ENCODE measurements at regions not wholly inside any gene's neighbourhood (a gene's known extent, or its start where the extent isn't known, plus 50 kb on each side); places are given as distances from the start of the nearest gene placed in this dataset.

DNA sequence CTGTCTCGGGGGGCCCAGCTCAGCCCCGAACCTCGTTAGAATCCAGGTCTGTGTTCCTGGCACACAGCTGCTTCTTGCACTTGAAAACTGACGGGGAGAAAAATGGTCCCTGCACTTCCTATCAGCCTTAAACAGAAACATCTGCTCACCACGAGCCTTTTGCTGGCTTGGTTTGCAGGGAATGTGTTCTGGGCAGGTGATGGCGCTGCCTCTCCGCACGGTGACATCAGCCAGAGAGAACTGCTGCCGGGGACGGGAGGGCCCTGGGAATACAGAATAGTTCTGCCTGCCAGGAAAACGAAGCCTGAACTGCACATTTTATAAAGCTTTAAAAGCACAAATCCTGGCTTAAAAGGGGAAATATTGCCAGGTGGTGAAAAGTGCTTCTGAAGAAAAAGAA is 622.5 kb downstream of the TYW1 start:
- no peaks in the 10 kb centered on the region for H4K20me1 ChIP-seq (ENCODE audit: insufficient read depth, low read length)
- no peak for TF ChIP-seq CTCF (conservative IDR thresholded peaks at IDR 0.05; ENCODE audit: low read depth, low read length)
- no peak for TF ChIP-seq RAD21 (IDR thresholded peaks at IDR 0.05; ENCODE audit: low read length)
- no peak for TF ChIP-seq BHLHE40 (IDR thresholded peaks at IDR 0.05; ENCODE audit: low read depth, low read length)
- TF ChIP-seq CHD1 (IDR thresholded peaks at IDR 0.05; ENCODE audit: low read depth, low read length) = no peak
- TF ChIP-seq, protein P1, sequence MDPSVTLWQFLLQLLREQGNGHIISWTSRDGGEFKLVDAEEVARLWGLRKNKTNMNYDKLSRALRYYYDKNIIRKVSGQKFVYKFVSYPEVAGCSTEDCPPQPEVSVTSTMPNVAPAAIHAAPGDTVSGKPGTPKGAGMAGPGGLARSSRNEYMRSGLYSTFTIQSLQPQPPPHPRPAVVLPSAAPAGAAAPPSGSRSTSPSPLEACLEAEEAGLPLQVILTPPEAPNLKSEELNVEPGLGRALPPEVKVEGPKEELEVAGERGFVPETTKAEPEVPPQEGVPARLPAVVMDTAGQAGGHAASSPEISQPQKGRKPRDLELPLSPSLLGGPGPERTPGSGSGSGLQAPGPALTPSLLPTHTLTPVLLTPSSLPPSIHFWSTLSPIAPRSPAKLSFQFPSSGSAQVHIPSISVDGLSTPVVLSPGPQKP (IDR thresholded peaks at IDR 0.05; ENCODE audit: borderline replicate concordance, low read depth, low read length) = no peak
- TF ChIP-seq RCOR1 (IDR thresholded peaks at IDR 0.05; ENCODE audit: insufficient replicate concordance, low read length) = no peak
- TF ChIP-seq FOS (IDR thresholded peaks at IDR 0.05; ENCODE audit: low read depth, low read length) = no peak
- TF ChIP-seq, protein P2, sequence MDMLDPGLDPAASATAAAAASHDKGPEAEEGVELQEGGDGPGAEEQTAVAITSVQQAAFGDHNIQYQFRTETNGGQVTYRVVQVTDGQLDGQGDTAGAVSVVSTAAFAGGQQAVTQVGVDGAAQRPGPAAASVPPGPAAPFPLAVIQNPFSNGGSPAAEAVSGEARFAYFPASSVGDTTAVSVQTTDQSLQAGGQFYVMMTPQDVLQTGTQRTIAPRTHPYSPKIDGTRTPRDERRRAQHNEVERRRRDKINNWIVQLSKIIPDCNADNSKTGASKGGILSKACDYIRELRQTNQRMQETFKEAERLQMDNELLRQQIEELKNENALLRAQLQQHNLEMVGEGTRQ (IDR thresholded peaks at IDR 0.05; ENCODE audit: low read depth, low read length) = no peak
- TF ChIP-seq NFE2L2 (IDR thresholded peaks at IDR 0.05; ENCODE audit: low read depth, low read length) = no peak
- TF ChIP-seq SMC3 (IDR thresholded peaks at IDR 0.05; ENCODE audit: low read depth, low read length) = no peak
- TF ChIP-seq RFX5 (IDR thresholded peaks at IDR 0.05; ENCODE audit: low read depth, low read length) = no peak
- TF ChIP-seq MAZ (IDR thresholded peaks at IDR 0.05; ENCODE audit: borderline replicate concordance, low read depth, low read length) = no peak
- no peak for TF ChIP-seq POLR2A (IDR thresholded peaks at IDR 0.05; ENCODE audit: low read depth, low read length)
- TF ChIP-seq CEBPB (IDR thresholded peaks at IDR 0.05; ENCODE audit: low read depth, low read length) = no peak
- no peak for TF ChIP-seq MXI1 (IDR thresholded peaks at IDR 0.05; ENCODE audit: borderline replicate concordance, low read depth, low read length)
- H2BK5ac ChIP-seq (ENCODE audit: low read depth, low read length, poor library complexity, severe bottlenecking) = no peak overlapping the region
- H3K14ac ChIP-seq (replicated peaks; ENCODE audit: low read depth, low read length) = no peak overlapping the region
- no peak overlapping the region for H2BK15ac ChIP-seq (ENCODE audit: low read depth, low read length)
- dilution Hi-C loops (cut with HindIII; ENCODE audit: low sequenced_read_pairs, unreplicated experiment) = no loop called here
- no peak overlapping the region for H4K5ac ChIP-seq (ENCODE audit: low read depth, low read length)
- no peak overlapping the region for H2AK5ac ChIP-seq (ENCODE audit: low read depth, low read length)
- no peaks in the 10 kb centered on the region for H3K4me1 ChIP-seq (ENCODE audit: control insufficient read depth, insufficient read depth, low read length)
- H3K4me3 ChIP-seq (ENCODE audit: insufficient read depth, low read depth, low read length) = no peak overlapping the region
- no peaks in the 10 kb centered on the region for H3K79me1 ChIP-seq (ENCODE audit: low read depth in 1 of 2, low read length in 2 of 2)
- intact Hi-C loops (cut with micrococcal nuclease) = no loop called here
- H3K27ac ChIP-seq (ENCODE audit: insufficient read depth, low read length) = no peak overlapping the region
- ATAC-seq (ENCODE audit: low read depth) (no peak), DNase-seq (no peak)
- in situ Hi-C loops (cut with MboI; ENCODE audit: low sequenced_read_pairs) = no loop called here
- no peak overlapping the region for H3K23ac ChIP-seq (ENCODE audit: low read depth, low read length)
- H3K36me3 ChIP-seq (ENCODE audit: control insufficient read depth, insufficient read depth, low read length) = no peaks in the 10 kb centered on the region
- H2BK20ac ChIP-seq (ENCODE audit: low read depth, low read length) = no peak overlapping the region
- 0% methylated on average over 1 of the region's 11 CpGs; no CpG with 5 or more reads in 1 of the 2 experiments for WGBS, 2 experiments (ENCODE audit: extremely low coverage in 2 of 2, insufficient read length in 1 of 2)
- H4K91ac ChIP-seq (ENCODE audit: insufficient read depth, low read depth, low read length) = no peak overlapping the region
- H3K4ac ChIP-seq (ENCODE audit: low read depth, low read length) = no peak overlapping the region
- H2AK9ac ChIP-seq (replicated peaks; ENCODE audit: low read depth, low read length, poor library complexity) = no peak overlapping the region
- H3K18ac ChIP-seq (ENCODE audit: low read depth, low read length) = no peak overlapping the region
- no peak overlapping the region for H3K9ac ChIP-seq (ENCODE audit: low read depth, low read length)
- peaks cover 10% of the 10 kb centered on the region; the same call in 1 of the 2 replicates for H3K9me3 ChIP-seq (ENCODE audit: control insufficient read depth, insufficient read depth, low read length)
- H4K8ac ChIP-seq (ENCODE audit: low read depth in 2 of 2, low read length in 2 of 2) = no peak overlapping the region
- H3K4me2 ChIP-seq (ENCODE audit: low read depth, low read length) = no peak overlapping the region
- H3K9me1 ChIP-seq (ENCODE audit: insufficient read depth, low read length) = no peaks in the 10 kb centered on the region
- no peak overlapping the region for H2AFZ ChIP-seq (replicated peaks; ENCODE audit: low read length, poor library complexity)
- ChIA-PET CTCF (no interaction called here), POLR2A (ENCODE audit: unreplicated experiment) (no interaction called here)
- no peak overlapping the region for H2BK120ac ChIP-seq (ENCODE audit: low read depth, low read length)
- BruUV-seq (replicated peaks) = no TSS peak
- H3K56ac ChIP-seq (ENCODE audit: extremely low read depth, insufficient read depth, low read length) = no peak overlapping the region
- H3K27me3 ChIP-seq (ENCODE audit: control insufficient read depth, insufficient read depth, low read length) = no peaks in the 10 kb centered on the region

All from IMR-90 (cell line).